DND-41 (cell line): ENCODE measurements at regions not wholly inside any gene's neighbourhood (a gene's known extent, or its start where the extent isn't known, plus 50 kb on each side); places are given as distances from the start of the nearest gene placed in this dataset.

Experiments
- EZH2 ChIP-seq: IDR thresholded peaks from 3 replicates; pipeline ENCODE4 v1.6.1; 2012; ENCODE audit warnings: borderline replicate concordance, low read depth, mild to moderate bottlenecking, moderate library complexity, low read length, inconsistent platforms; ENCODE audit not compliant: severe bottlenecking
- TF ChIP-seq, protein P1 (sequence below): IDR thresholded peaks from 2 replicates; pipeline ENCODE4 v1.5.1; 2012; ENCODE audit warnings: borderline replicate concordance, low read length, moderate library complexity, mild to moderate bottlenecking; ENCODE audit not compliant: poor library complexity, severe bottlenecking; ENCODE audit errors: extremely low read depth

DNA sequence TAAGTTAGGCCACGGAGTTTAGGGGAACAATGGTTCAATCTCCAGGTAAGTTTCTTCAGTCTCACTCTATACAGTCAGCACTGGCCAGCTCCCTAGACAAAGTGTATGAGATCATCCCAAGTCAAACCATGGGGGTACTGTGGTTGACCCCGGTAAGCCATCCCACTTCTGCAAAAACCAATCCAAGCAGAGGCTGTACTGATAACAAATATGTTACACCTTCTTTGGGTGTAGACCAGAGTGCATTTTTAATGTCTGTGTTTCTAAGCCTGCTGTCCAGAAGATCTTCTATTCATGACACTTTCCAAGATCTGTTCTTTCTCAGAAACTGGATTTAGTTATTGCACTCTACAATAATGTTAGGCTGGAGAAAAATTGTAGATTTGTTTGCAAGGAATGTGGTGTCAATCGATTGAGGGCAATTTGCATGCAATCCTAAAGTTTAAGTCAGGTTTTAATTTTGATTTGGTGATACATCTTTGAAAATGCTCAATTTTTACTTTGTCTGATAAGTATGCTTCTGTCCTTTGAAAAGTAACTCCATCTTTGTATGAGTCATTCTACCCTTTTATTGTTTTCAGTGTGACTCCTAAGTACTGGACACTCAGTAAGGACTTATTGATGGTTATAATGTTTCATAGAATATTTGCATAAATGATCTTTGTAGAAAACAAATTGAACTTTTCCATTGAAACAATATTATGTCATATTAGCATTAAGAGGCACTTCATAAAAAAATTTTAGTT, 152.4 kb downstream of the HLX start:
- TF ChIP-seq, protein P1, sequence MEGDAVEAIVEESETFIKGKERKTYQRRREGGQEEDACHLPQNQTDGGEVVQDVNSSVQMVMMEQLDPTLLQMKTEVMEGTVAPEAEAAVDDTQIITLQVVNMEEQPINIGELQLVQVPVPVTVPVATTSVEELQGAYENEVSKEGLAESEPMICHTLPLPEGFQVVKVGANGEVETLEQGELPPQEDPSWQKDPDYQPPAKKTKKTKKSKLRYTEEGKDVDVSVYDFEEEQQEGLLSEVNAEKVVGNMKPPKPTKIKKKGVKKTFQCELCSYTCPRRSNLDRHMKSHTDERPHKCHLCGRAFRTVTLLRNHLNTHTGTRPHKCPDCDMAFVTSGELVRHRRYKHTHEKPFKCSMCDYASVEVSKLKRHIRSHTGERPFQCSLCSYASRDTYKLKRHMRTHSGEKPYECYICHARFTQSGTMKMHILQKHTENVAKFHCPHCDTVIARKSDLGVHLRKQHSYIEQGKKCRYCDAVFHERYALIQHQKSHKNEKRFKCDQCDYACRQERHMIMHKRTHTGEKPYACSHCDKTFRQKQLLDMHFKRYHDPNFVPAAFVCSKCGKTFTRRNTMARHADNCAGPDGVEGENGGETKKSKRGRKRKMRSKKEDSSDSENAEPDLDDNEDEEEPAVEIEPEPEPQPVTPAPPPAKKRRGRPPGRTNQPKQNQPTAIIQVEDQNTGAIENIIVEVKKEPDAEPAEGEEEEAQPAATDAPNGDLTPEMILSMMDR: no peak
- TF ChIP-seq EZH2: no peak
